ENCODE measurements at regions not wholly inside any gene's neighbourhood (a gene's known extent, or its start where the extent isn't known, plus 50 kb on each side); places are given as distances from the start of the nearest gene placed in this dataset.

DNA sequence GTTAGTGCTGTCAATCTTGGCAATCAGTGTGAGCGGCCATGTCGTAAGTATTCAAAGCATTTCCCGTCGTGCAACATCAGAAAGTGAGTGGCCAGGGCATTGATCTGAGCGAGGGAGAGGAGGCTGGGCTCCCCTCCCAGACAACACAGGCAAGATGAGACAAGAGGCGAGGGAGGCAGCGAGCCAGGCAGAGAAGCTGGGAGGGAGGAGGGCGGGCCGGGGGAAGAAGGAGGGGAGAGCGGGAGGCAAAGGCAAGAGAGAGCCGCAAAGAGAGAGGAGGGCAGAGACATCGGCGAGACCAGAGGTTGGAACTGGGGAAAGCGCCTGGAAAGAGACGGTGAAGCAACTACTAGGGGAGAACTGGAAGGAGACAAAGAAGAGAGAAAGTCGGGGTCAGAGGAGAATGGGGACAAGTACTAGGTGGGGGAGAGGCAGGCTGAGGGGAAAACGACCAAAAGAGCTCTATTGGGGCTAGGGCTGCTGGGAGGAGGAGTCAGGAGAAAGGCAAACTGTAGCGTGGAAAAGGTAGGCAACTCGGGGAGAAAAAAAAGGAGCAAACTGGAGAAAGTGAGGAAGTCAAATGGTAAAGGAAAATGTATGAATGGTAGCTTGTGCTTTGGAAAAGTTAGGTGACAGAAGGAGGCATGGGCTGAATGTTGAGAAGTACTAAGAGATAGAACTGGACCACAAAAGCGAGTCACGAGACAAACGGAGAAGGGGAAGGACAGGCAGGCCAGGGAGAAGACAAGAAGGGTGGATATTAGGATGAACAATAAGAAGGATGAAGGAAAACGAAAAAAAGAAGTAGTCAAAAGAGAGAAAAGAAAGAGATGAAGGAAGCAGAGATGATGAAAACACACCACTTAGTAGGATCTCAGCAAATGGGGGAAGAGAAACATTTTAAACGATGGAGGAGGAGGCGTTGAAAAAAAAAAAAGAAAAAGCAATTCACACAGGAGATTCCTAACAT lies 130.5 kb upstream of the C11orf58 start:
- TF ChIP-seq, protein P1, sequence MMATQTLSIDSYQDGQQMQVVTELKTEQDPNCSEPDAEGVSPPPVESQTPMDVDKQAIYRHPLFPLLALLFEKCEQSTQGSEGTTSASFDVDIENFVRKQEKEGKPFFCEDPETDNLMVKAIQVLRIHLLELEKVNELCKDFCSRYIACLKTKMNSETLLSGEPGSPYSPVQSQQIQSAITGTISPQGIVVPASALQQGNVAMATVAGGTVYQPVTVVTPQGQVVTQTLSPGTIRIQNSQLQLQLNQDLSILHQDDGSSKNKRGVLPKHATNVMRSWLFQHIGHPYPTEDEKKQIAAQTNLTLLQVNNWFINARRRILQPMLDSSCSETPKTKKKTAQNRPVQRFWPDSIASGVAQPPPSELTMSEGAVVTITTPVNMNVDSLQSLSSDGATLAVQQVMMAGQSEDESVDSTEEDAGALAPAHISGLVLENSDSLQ (IDR thresholded peaks at IDR 0.05), result peak; percentile 89
- TF ChIP-seq ZNF384 (IDR thresholded peaks at IDR 0.05) (no peak), TARDBP (IDR thresholded peaks at IDR 0.05) (no peak), HDGF (IDR thresholded peaks at IDR 0.05; ENCODE audit: borderline replicate concordance) (no peak), L3MBTL2 (conservative IDR thresholded peaks at IDR 0.05) (peak; percentile 35)
- peak; percentile 63 for DNase-seq (ENCODE audit: extremely low spot score)
- POLR2A ChIA-PET, result interaction anchor here (1.0 to 1.6 kb wide), 2 partner anchors 97 to 459 kb away, joined by 4 to 5 read pairs; no protein-coding TSS in a partner anchor
- CTCF ChIA-PET, result interaction anchor here (0.6 to 0.7 kb wide), 2 partner anchors 588 to 978 kb away, joined by 3 read pairs; no protein-coding TSS in a partner anchor

DNA sequence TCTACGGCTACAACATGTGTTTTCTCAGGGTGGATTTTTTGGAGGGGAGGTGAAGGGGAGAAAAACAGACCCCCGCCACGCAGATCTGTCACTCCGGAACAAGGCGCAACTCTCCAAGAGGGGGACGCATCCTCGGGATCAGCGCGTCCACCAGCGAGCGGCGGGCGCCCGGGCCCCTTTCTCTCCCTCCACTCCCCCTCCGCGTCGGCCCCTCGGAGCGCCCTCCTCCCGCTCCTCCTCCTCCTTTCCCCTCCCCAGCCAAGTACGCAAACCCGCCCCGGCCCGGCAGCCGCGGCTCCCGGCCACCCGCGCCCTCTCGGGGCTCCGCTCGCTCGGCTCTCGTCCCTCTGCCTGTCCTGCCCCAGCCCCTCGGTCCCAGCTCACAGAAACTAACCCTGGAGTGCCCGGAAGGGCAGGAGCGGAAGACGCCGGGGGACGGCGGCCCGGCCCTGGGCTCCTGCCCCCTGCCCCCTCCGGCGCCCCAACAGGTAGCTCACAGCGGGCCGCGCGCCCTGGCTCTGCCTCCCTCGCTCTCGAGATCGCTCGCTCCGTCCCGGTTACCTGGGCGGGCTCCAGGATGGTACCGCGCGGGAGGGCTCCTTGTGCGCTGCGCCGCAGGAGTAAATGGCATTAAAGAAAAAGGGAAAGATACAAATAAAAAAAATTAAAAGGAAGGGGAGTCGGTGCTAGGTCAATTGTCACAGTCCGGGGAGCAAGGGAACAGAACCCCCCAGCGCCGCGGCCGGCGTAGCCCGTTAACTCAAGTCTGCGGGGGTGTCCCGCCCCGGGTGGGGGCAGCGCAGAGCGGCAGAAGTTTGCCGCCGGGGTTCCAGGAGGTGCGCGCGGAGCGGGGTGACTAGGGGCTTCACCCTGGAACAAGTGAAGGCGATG lies 131.4 kb upstream of the C11orf58 start:
- POLR2A ChIA-PET, result interaction anchor here (0.9 to 1.6 kb wide), 2 partner anchors 96 to 753 kb away, joined by 3 to 5 read pairs; no protein-coding TSS in a partner anchor
- peak; percentile 27 for DNase-seq (ENCODE audit: extremely low spot score)
- TF ChIP-seq, protein P1 (IDR thresholded peaks at IDR 0.05), result no peak
- TF ChIP-seq TARDBP (IDR thresholded peaks at IDR 0.05), result no peak
- no peak for TF ChIP-seq NFRKB (IDR thresholded peaks at IDR 0.05)
- no peak for TF ChIP-seq L3MBTL2 (conservative IDR thresholded peaks at IDR 0.05)
- TF ChIP-seq HDGF (IDR thresholded peaks at IDR 0.05; ENCODE audit: borderline replicate concordance), result no peak
- TF ChIP-seq CTBP1 (IDR thresholded peaks at IDR 0.05; ENCODE audit: borderline replicate concordance), result no peak; the same call in 1 of the 2 replicates
- TF ChIP-seq ELF4 (IDR thresholded peaks at IDR 0.05), result no peak
- no peak for TF ChIP-seq FOXM1 (IDR thresholded peaks at IDR 0.05; ENCODE audit: borderline replicate concordance)
- no peak for TF ChIP-seq LEF1 (IDR thresholded peaks at IDR 0.05; ENCODE audit: borderline replicate concordance)
- TF ChIP-seq BHLHE40 (IDR thresholded peaks at IDR 0.05; ENCODE audit: borderline replicate concordance), result no peak
- CTCF ChIA-PET, result interaction anchor here (0.7 to 0.8 kb wide), 2 partner anchors 627 to 977 kb away, joined by 3 to 4 read pairs; no protein-coding TSS in a partner anchor

DNA sequence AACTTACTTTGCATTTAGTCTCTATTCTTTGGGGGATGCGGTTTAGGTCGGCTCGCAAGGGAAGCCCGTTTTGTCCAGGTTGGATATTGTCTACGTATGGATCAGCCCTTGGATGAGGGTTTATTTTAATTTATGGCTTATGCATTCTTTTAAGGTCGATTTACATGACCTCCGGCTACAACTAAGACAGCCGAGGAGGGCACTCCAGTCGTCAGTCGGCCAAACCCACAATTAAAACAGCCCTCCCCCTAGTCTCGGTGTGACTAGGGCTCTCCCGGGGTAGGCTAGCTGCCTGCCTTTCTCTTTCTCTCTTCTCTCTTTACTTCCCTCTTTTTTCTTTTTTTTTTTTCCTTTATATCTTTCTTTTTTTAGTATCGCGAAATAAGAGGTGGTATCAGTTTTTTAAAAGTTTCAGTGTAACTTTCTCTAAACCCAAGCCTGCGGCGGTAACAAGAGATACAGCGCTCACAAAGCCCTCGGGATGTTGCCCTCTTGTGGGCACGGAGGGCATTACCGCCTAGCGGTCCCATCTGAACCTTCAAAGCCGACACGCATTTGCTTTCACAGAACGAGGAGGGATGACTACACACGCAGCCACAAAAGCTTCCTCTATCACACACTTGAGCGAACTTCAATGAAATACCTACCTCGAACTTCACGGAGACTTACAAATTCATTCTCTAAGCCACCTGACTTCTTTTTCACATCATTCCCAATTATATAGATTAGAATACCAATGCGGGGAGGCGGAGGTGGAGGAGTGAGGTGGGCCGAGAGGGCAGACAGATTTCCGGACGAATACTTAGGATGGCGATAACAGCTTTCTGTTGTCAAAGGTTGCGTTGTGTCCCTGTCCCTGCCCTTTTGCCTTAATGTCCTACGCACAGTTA lies 132.3 kb upstream of the C11orf58 start:
- peak; percentile 29; the same call in 1 of the 2 replicates for TF ChIP-seq CTBP1 (IDR thresholded peaks at IDR 0.05; ENCODE audit: borderline replicate concordance)
- TF ChIP-seq ELF4 (IDR thresholded peaks at IDR 0.05), result no peak
- TF ChIP-seq, protein P1 (IDR thresholded peaks at IDR 0.05), result peak; percentile 49
- no peak for TF ChIP-seq FOXA1 (IDR thresholded peaks at IDR 0.05)
- TF ChIP-seq FOXK2 (IDR thresholded peaks at IDR 0.05), result no peak
- TF ChIP-seq ARNT (IDR thresholded peaks at IDR 0.05), result no peak
- TF ChIP-seq L3MBTL2 (conservative IDR thresholded peaks at IDR 0.05), result 0 out of 2 replicates have a peak, but pooled peaks have one; percentile 37
- ChIA-PET POLR2A (interaction anchor here (0.5 to 1.6 kb wide), 8 partner anchors 12 to 994 kb away, joined by 3 to 5 read pairs (median 3); no protein-coding TSS in a partner anchor), CTCF (interaction anchor here (0.8 to 1.3 kb wide), 2 partner anchors 12 to 626 kb away, joined by 4 read pairs; no protein-coding TSS in a partner anchor)
- DNase-seq (ENCODE audit: extremely low spot score), result peak; percentile 73

DNA sequence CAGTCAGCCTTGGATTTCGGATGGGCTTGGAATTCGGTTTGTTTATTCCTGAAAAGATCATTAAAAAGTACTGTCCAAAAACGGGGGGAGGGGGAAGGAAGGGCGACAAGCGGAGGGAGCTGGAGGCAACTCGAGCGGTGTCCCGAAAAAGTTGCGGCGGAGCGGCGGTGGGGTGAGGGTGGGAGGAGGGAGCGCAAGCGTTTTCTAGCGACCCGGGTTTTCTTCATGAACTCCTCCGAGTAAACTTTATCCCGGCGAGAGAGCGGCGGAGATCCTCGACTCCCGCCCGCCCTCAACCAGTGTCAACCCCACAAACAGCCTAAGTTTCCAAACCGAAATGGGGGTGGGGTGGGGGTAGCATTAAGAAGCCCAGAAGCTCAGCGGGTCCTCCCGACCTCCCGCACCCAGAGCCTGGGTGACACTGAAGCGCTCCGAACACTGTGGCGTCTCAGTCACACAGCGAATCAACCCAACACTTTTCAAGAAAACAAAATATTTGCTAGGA lies 133.0 kb upstream of the C11orf58 start:
- DNase-seq (ENCODE audit: extremely low spot score), result peak; percentile 12
- POLR2A ChIA-PET, result interaction anchor here (0.6 to 1.2 kb wide), 7 partner anchors 9 to 993 kb away, joined by 3 read pairs; no protein-coding TSS in a partner anchor
- TF ChIP-seq BHLHE40 (IDR thresholded peaks at IDR 0.05; ENCODE audit: borderline replicate concordance), result no peak
- TF ChIP-seq SUZ12 (IDR thresholded peaks at IDR 0.05), result no peak
- no peak for TF ChIP-seq ZNF384 (IDR thresholded peaks at IDR 0.05)
- TF ChIP-seq, protein P1 (IDR thresholded peaks at IDR 0.05), result no peak
- TF ChIP-seq ARNT (IDR thresholded peaks at IDR 0.05), result no peak
- TF ChIP-seq ELF4 (IDR thresholded peaks at IDR 0.05), result no peak
- TF ChIP-seq SP1 (IDR thresholded peaks at IDR 0.05), result no peak
- no peak for TF ChIP-seq HDGF (IDR thresholded peaks at IDR 0.05; ENCODE audit: borderline replicate concordance)
- no peak for TF ChIP-seq FOXA1 (IDR thresholded peaks at IDR 0.05)
- TF ChIP-seq TARDBP (IDR thresholded peaks at IDR 0.05), result no peak
- no peak; the same call in 1 of the 2 replicates for TF ChIP-seq L3MBTL2 (conservative IDR thresholded peaks at IDR 0.05)
- no peak for TF ChIP-seq FOXK2 (IDR thresholded peaks at IDR 0.05)
- TF ChIP-seq LEF1 (IDR thresholded peaks at IDR 0.05; ENCODE audit: borderline replicate concordance), result no peak
- TF ChIP-seq NFRKB (IDR thresholded peaks at IDR 0.05), result no peak
- CTCF ChIA-PET, result interaction anchor here (1.3 kb wide), 1 partner anchor 11 kb away, joined by 4 read pairs; no protein-coding TSS in a partner anchor
